ENCODE measurements at regions not wholly inside any gene's neighbourhood (a gene's known extent, or its start where the extent isn't known, plus 50 kb on each side); places are given as distances from the start of the nearest gene placed in this dataset.

GRCh38 chr13:103952183-103952582, 886.0 kb upstream of the SLC10A2 start:
- no peaks in the 10 kb centered on the region for H3K27me3 ChIP-seq (ENCODE audit: insufficient read depth, low read depth)
- no peak overlapping the region for H3K27ac ChIP-seq
- no peaks in the 10 kb centered on the region for H3K36me3 ChIP-seq (ENCODE audit: insufficient read depth)
- no peaks in the 10 kb centered on the region for H3K4me1 ChIP-seq (ENCODE audit: low read depth, poor library complexity, severe bottlenecking)
- no peak overlapping the region for H2AFZ ChIP-seq (ENCODE audit: low read depth)
- no peaks in the 10 kb centered on the region for H3K79me2 ChIP-seq (ENCODE audit: insufficient read depth, low read depth)
- no peak overlapping the region for H3K4me3 ChIP-seq (IDR thresholded peaks at IDR 0.05; ENCODE audit: insufficient read depth, low read depth, low read length)
- no peaks in the 10 kb centered on the region for H4K20me1 ChIP-seq (ENCODE audit: insufficient read depth)
- no peak overlapping the region for H3K9ac ChIP-seq
- TF ChIP-seq CTCF (conservative IDR thresholded peaks at IDR 0.05; ENCODE audit: low read depth, low read length) = no peak
- no peak overlapping the region for H3K4me2 ChIP-seq

GRCh38 chr13:103948426-103948825, 882.2 kb upstream of the SLC10A2 start:
- Histone ChIP-seq H4K20me1 (ENCODE audit: insufficient read depth) (no peaks in the 10 kb centered on the region), H3K79me2 (ENCODE audit: insufficient read depth, low read depth) (no peaks in the 10 kb centered on the region), H3K27me3 (ENCODE audit: insufficient read depth, low read depth) (no peaks in the 10 kb centered on the region), H3K9ac (no peak overlapping the region), H3K4me3 (IDR thresholded peaks at IDR 0.05; ENCODE audit: insufficient read depth, low read depth, low read length) (no peak overlapping the region), H3K27ac (no peak overlapping the region), H2AFZ (ENCODE audit: low read depth) (no peak overlapping the region), H3K4me2 (no peak overlapping the region), H3K36me3 (ENCODE audit: insufficient read depth) (no peaks in the 10 kb centered on the region), H3K4me1 (ENCODE audit: low read depth, poor library complexity, severe bottlenecking) (no peaks in the 10 kb centered on the region)
- TF ChIP-seq CTCF (conservative IDR thresholded peaks at IDR 0.05; ENCODE audit: low read depth, low read length) = no peak

GRCh38 chr13:103945836-103946235, 879.6 kb upstream of the SLC10A2 start:
- H3K36me3 ChIP-seq (ENCODE audit: insufficient read depth) = no peaks in the 10 kb centered on the region
- H2AFZ ChIP-seq (ENCODE audit: low read depth) = no peak overlapping the region
- no peak overlapping the region for H3K4me3 ChIP-seq (IDR thresholded peaks at IDR 0.05; ENCODE audit: insufficient read depth, low read depth, low read length)
- TF ChIP-seq CTCF (conservative IDR thresholded peaks at IDR 0.05; ENCODE audit: low read depth, low read length) = no peak
- H3K4me2 ChIP-seq = no peak overlapping the region
- H3K27me3 ChIP-seq (ENCODE audit: insufficient read depth, low read depth) = no peaks in the 10 kb centered on the region
- no peak overlapping the region for H3K27ac ChIP-seq
- H4K20me1 ChIP-seq (ENCODE audit: insufficient read depth) = no peaks in the 10 kb centered on the region
- no peaks in the 10 kb centered on the region for H3K79me2 ChIP-seq (ENCODE audit: insufficient read depth, low read depth)
- no peaks in the 10 kb centered on the region for H3K4me1 ChIP-seq (ENCODE audit: low read depth, poor library complexity, severe bottlenecking)
- no peak overlapping the region for H3K9ac ChIP-seq

GRCh38 chr13:103941506-103942140, 875.4 kb upstream of the SLC10A2 start:
- H3K36me3 ChIP-seq (ENCODE audit: insufficient read depth) = no peaks in the 10 kb centered on the region
- H3K27ac ChIP-seq = no peak overlapping the region
- no peak overlapping the region for H3K9ac ChIP-seq
- no peak for TF ChIP-seq CTCF (conservative IDR thresholded peaks at IDR 0.05; ENCODE audit: low read depth, low read length)
- no peaks in the 10 kb centered on the region for H4K20me1 ChIP-seq (ENCODE audit: insufficient read depth)
- no peaks in the 10 kb centered on the region for H3K4me1 ChIP-seq (ENCODE audit: low read depth, poor library complexity, severe bottlenecking)
- H3K27me3 ChIP-seq (ENCODE audit: insufficient read depth, low read depth) = no peaks in the 10 kb centered on the region
- H3K79me2 ChIP-seq (ENCODE audit: insufficient read depth, low read depth) = no peaks in the 10 kb centered on the region
- H3K4me3 ChIP-seq (IDR thresholded peaks at IDR 0.05; ENCODE audit: insufficient read depth, low read depth, low read length) = no peak overlapping the region
- H2AFZ ChIP-seq (ENCODE audit: low read depth) = no peak overlapping the region
- no peak overlapping the region for H3K4me2 ChIP-seq

Measured in KMS-11 (cell line).